ENCODE measurements at regions not wholly inside any gene's neighbourhood (a gene's known extent, or its start where the extent isn't known, plus 50 kb on each side); places are given as distances from the start of the nearest gene placed in this dataset.

DNA sequence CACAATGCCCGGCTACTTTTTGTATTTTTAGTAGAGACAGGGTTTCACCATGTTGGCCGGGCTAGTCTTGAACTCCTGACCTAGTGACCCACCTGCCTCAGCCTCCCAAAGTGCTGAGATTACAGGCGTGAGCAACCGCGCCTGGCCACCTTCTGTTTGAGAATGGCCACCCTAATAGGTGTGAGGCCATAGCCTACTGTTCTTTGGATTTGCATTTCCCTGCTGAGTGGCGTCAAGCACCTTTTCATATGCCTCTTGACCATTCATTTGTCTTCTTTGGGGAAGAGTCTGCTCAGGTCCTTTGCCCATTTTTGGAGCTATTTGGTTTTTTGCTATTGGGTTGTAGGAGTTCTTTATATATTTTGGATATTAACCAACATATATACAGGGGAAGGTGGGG, 276.7 kb downstream of the PARN start:
- Histone ChIP-seq H3K4me3 (ENCODE audit: low read length, poor library complexity, severe bottlenecking) (no peak overlapping the region), H3K9ac (ENCODE audit: low read depth, low read length, poor library complexity, severe bottlenecking) (no peak overlapping the region), H3F3A (ENCODE audit: low read depth) (no peaks in the 10 kb centered on the region), H4K20me1 (ENCODE audit: insufficient read depth, low read length, poor library complexity, severe bottlenecking) (no peaks in the 10 kb centered on the region), H3K4me1 (ENCODE audit: insufficient read depth, low read length, poor library complexity, severe bottlenecking) (peaks cover 4% of the 10 kb centered on the region), H3K79me2 (ENCODE audit: insufficient read depth, low read length) (no peaks in the 10 kb centered on the region), H3K27me3 (ENCODE audit: insufficient read depth, low read length, poor library complexity, severe bottlenecking) (no peaks in the 10 kb centered on the region), H3K9me3 (ENCODE audit: insufficient read depth, low read depth, low read length) (no peaks in the 10 kb centered on the region), H2AFZ (ENCODE audit: low read length) (no peak overlapping the region), H3K9me2 (replicated peaks; ENCODE audit: low read depth, low read length) (no peaks in the 10 kb centered on the region), H3K36me3 (ENCODE audit: insufficient read depth, low read length) (no peaks in the 10 kb centered on the region), H3K4me2 (ENCODE audit: low read depth, low read length, poor library complexity, severe bottlenecking) (no peak overlapping the region)
- TF ChIP-seq, protein P1, sequence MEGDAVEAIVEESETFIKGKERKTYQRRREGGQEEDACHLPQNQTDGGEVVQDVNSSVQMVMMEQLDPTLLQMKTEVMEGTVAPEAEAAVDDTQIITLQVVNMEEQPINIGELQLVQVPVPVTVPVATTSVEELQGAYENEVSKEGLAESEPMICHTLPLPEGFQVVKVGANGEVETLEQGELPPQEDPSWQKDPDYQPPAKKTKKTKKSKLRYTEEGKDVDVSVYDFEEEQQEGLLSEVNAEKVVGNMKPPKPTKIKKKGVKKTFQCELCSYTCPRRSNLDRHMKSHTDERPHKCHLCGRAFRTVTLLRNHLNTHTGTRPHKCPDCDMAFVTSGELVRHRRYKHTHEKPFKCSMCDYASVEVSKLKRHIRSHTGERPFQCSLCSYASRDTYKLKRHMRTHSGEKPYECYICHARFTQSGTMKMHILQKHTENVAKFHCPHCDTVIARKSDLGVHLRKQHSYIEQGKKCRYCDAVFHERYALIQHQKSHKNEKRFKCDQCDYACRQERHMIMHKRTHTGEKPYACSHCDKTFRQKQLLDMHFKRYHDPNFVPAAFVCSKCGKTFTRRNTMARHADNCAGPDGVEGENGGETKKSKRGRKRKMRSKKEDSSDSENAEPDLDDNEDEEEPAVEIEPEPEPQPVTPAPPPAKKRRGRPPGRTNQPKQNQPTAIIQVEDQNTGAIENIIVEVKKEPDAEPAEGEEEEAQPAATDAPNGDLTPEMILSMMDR (conservative IDR thresholded peaks at IDR 0.05; ENCODE audit: low read length) = no peak
- TF ChIP-seq EZH2phosphoT487 (IDR thresholded peaks at IDR 0.05; ENCODE audit: borderline replicate concordance) = no peak

GRCh38 chr16:14351647-14352046, 278.4 kb downstream of the PARN start:
- H3K79me2 ChIP-seq (ENCODE audit: insufficient read depth, low read length) = no peaks in the 10 kb centered on the region
- no peak overlapping the region for H3K4me2 ChIP-seq (ENCODE audit: low read depth, low read length, poor library complexity, severe bottlenecking)

DNA sequence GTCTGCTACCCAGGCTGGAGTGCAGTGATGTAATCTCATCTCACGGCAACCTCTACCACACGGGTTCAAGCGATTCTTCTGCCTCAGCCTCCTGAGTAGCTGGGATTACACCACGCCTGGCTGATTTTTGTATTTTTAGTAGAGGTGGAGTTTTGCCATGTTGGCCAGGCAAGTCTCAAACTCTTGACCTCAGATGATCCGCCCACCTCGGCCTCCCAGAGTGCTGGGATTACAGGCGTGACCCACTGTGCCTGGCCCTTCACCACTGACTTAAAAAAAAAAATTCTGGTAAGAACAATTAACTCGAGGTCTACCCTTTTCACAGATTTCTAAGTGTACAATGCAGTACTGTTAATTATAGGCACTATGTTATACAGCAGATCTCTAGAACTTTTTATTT, 279.4 kb downstream of the PARN start:
- Histone ChIP-seq H2AFZ (ENCODE audit: low read length) (no peak overlapping the region), H3F3A (ENCODE audit: low read depth) (no peaks in the 10 kb centered on the region), H3K4me1 (ENCODE audit: insufficient read depth, low read length, poor library complexity, severe bottlenecking) (peaks cover 4% of the 10 kb centered on the region), H3K9me3 (ENCODE audit: insufficient read depth, low read depth, low read length) (no peaks in the 10 kb centered on the region), H3K4me3 (ENCODE audit: low read length, poor library complexity, severe bottlenecking) (no peak overlapping the region), H4K20me1 (ENCODE audit: insufficient read depth, low read length, poor library complexity, severe bottlenecking) (no peaks in the 10 kb centered on the region), H3K36me3 (ENCODE audit: insufficient read depth, low read length) (no peaks in the 10 kb centered on the region), H3K9me2 (replicated peaks; ENCODE audit: low read depth, low read length) (no peaks in the 10 kb centered on the region), H3K79me2 (ENCODE audit: insufficient read depth, low read length) (no peaks in the 10 kb centered on the region), H3K27me3 (ENCODE audit: insufficient read depth, low read length, poor library complexity, severe bottlenecking) (no peaks in the 10 kb centered on the region), H3K9ac (ENCODE audit: low read depth, low read length, poor library complexity, severe bottlenecking) (no peak overlapping the region), H3K4me2 (ENCODE audit: low read depth, low read length, poor library complexity, severe bottlenecking) (no peak overlapping the region)
- TF ChIP-seq, protein P1 (conservative IDR thresholded peaks at IDR 0.05; ENCODE audit: low read length) = no peak
- no peak for TF ChIP-seq EZH2phosphoT487 (IDR thresholded peaks at IDR 0.05; ENCODE audit: borderline replicate concordance)

More at GRCh38 chr16:14351647-14352046, 278.4 kb downstream of the PARN start:
- Histone ChIP-seq H3K27me3 (ENCODE audit: insufficient read depth, low read length, poor library complexity, severe bottlenecking) (no peaks in the 10 kb centered on the region), H3F3A (ENCODE audit: low read depth) (no peaks in the 10 kb centered on the region), H3K9me3 (ENCODE audit: insufficient read depth, low read depth, low read length) (no peaks in the 10 kb centered on the region), H3K4me1 (ENCODE audit: insufficient read depth, low read length, poor library complexity, severe bottlenecking) (peaks cover 4% of the 10 kb centered on the region), H3K9me2 (replicated peaks; ENCODE audit: low read depth, low read length) (no peaks in the 10 kb centered on the region), H3K9ac (ENCODE audit: low read depth, low read length, poor library complexity, severe bottlenecking) (no peak overlapping the region), H3K4me3 (ENCODE audit: low read length, poor library complexity, severe bottlenecking) (no peak overlapping the region), H3K36me3 (ENCODE audit: insufficient read depth, low read length) (no peaks in the 10 kb centered on the region), H2AFZ (ENCODE audit: low read length) (no peak overlapping the region), H4K20me1 (ENCODE audit: insufficient read depth, low read length, poor library complexity, severe bottlenecking) (no peaks in the 10 kb centered on the region)
- TF ChIP-seq EZH2phosphoT487 (IDR thresholded peaks at IDR 0.05; ENCODE audit: borderline replicate concordance) = no peak
- TF ChIP-seq, protein P1 (conservative IDR thresholded peaks at IDR 0.05; ENCODE audit: low read length) = no peak

All from Loucy (cell line).